Panc1 (cell line): ENCODE measurements at regions not wholly inside any gene's neighbourhood (a gene's known extent, or its start where the extent isn't known, plus 50 kb on each side); places are given as distances from the start of the nearest gene placed in this dataset.

Experiments used
- ATAC-seq: fragments of 200-7000 bp; cut with Tn5 transposase; 2 replicates; pipeline ENCODE4 v1.9.1; 2020; ENCODE audit warnings: mild to moderate bottlenecking, moderate library complexity
- BruUV-seq: library from RNA; stranded (reverse); fragments of 400-500 nt; replicated peaks from 2 replicates; lab custom pipeline; 2021; lab: Mats Ljungman, UMichigan
- CTCF ChIA-PET: fragments of 300-600 bp; sonication (Branson Sonifier 250); formaldehyde crosslinking; loops from one replicate; lab custom pipeline; 2022; ENCODE audit warnings: antibody characterized with exemption; lab: Charles Lee
- POLR2A ChIA-PET: fragments of 300-600 bp; sonication (Branson Sonifier 250); formaldehyde crosslinking; loops from one replicate; lab custom pipeline; 2022; ENCODE audit warnings: antibody characterized with exemption; lab: Charles Lee
- DNase-seq: peaks from one replicate; pipeline ENCODE4 v3.0.0-alpha.2; 2010; ENCODE audit warnings: low read depth, low spot score
- H3K27ac ChIP-seq: 2 replicates; pipeline ENCODE4 v1.5.1; 2011; ENCODE audit warnings: mild to moderate bottlenecking, low read length, inconsistent platforms
- H3K27me3 ChIP-seq: fragments of 200-500 bp; sonication (Bioruptor generic); 2 replicates; pipeline ENCODE4 v1.6.0; 2014; ENCODE audit warnings: low read length, inconsistent platforms; ENCODE audit not compliant: control insufficient read depth, insufficient read depth
- H3K36me3 ChIP-seq: fragments of 200-500 bp; sonication (Bioruptor generic); 2 replicates; pipeline ENCODE4 v1.5.1; 2014; ENCODE audit warnings: inconsistent platforms, mild to moderate bottlenecking, low read length, moderate library complexity; ENCODE audit not compliant: control insufficient read depth, insufficient read depth
- H3K4me1 ChIP-seq: 2 replicates; pipeline ENCODE4 v1.5.1; 2011; ENCODE audit warnings: inconsistent platforms, mild to moderate bottlenecking, low read length, moderate library complexity; ENCODE audit not compliant: control insufficient read depth, insufficient read depth
- H3K4me3 ChIP-seq, 2 experiments: 2 replicates each; pipeline ENCODE4 v1.5.1; 2011 to 2012; ENCODE audit warnings: low read depth in 2 of 2, low read length in 2 of 2, mild to moderate bottlenecking in 2 of 2, inconsistent platforms in 1 of 2, moderate library complexity in 1 of 2
- H3K9me3 ChIP-seq: fragments of 200-500 bp; sonication (Bioruptor generic); 2 replicates; pipeline ENCODE4 v1.5.1; 2014; ENCODE audit warnings: low read depth, mild to moderate bottlenecking, inconsistent platforms, low read length, moderate library complexity; ENCODE audit not compliant: control insufficient read depth, insufficient read depth
- POLR2AphosphoS5 ChIP-seq: IDR thresholded peaks from 2 replicates; pipeline ENCODE4 v1.6.1; 2012; ENCODE audit warnings: mild to moderate bottlenecking, low read depth, low read length, moderate library complexity
- SIN3A ChIP-seq: IDR thresholded peaks from 2 replicates; pipeline ENCODE4 v1.6.1; 2012; ENCODE audit warnings: low read depth, mild to moderate bottlenecking, low read length, moderate library complexity, borderline replicate concordance; ENCODE audit not compliant: insufficient read depth
- TCF7L2 ChIP-seq: IDR thresholded peaks from 2 replicates; pipeline ENCODE4 v1.6.1; 2011; ENCODE audit warnings: mild to moderate bottlenecking, low read depth, low read length, inconsistent platforms
- in situ Hi-C: cut with HindIII; loops from 2 replicates; pipeline ENCODE4 v1.10.0; 2016; ENCODE audit warnings: low sequenced_read_pairs, low pct_unique_long_range_greater_than_20kb
- intact Hi-C: fragments of 100-400 bp; cut with micrococcal nuclease; formaldehyde crosslinking; loops from one replicate; pipeline ENCODE4 v1.10.0; 2022; ENCODE audit not compliant: unreplicated experiment
- TF ChIP-seq, protein P1 (sequence below), 2 experiments: IDR thresholded peaks; 2 replicates each; pipeline ENCODE4 v1.6.1; 2011 to 2012; ENCODE audit warnings: low read depth in 2 of 2, control low read depth in 1 of 2, low read length in 1 of 2, mild to moderate bottlenecking in 1 of 2, moderate library complexity in 1 of 2; ENCODE audit not compliant: insufficient read depth in 1 of 2
- TF ChIP-seq, protein P2 (sequence below): fragments of 450-650 bp; IDR thresholded peaks from 2 replicates; pipeline ENCODE4 v1.5.1; 2017; ENCODE audit warnings: mild to moderate bottlenecking

- DNase-seq (no peak), ATAC-seq (peak; percentile 26; the same call in 1 of the 2 replicates)
- peaks cover 6% of the 10 kb centered on the region; the same call in 1 of the 2 replicates for H3K9me3 ChIP-seq
- intact Hi-C loops (no loop called here), in situ Hi-C loops (no loop called here)
- ChIA-PET POLR2A (no interaction called here), CTCF (no interaction called here)
- no peak overlapping the region for H3K4me3 ChIP-seq
- TF ChIP-seq POLR2AphosphoS5 = no peak
- TF ChIP-seq, protein P1, sequence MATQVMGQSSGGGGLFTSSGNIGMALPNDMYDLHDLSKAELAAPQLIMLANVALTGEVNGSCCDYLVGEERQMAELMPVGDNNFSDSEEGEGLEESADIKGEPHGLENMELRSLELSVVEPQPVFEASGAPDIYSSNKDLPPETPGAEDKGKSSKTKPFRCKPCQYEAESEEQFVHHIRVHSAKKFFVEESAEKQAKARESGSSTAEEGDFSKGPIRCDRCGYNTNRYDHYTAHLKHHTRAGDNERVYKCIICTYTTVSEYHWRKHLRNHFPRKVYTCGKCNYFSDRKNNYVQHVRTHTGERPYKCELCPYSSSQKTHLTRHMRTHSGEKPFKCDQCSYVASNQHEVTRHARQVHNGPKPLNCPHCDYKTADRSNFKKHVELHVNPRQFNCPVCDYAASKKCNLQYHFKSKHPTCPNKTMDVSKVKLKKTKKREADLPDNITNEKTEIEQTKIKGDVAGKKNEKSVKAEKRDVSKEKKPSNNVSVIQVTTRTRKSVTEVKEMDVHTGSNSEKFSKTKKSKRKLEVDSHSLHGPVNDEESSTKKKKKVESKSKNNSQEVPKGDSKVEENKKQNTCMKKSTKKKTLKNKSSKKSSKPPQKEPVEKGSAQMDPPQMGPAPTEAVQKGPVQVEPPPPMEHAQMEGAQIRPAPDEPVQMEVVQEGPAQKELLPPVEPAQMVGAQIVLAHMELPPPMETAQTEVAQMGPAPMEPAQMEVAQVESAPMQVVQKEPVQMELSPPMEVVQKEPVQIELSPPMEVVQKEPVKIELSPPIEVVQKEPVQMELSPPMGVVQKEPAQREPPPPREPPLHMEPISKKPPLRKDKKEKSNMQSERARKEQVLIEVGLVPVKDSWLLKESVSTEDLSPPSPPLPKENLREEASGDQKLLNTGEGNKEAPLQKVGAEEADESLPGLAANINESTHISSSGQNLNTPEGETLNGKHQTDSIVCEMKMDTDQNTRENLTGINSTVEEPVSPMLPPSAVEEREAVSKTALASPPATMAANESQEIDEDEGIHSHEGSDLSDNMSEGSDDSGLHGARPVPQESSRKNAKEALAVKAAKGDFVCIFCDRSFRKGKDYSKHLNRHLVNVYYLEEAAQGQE (IDR thresholded peaks at IDR 0.05; ENCODE audit: insufficient read depth in 1 of 2, low read depth in 2 of 2, low read length in 1 of 2) = no peak
- TF ChIP-seq, protein P2, sequence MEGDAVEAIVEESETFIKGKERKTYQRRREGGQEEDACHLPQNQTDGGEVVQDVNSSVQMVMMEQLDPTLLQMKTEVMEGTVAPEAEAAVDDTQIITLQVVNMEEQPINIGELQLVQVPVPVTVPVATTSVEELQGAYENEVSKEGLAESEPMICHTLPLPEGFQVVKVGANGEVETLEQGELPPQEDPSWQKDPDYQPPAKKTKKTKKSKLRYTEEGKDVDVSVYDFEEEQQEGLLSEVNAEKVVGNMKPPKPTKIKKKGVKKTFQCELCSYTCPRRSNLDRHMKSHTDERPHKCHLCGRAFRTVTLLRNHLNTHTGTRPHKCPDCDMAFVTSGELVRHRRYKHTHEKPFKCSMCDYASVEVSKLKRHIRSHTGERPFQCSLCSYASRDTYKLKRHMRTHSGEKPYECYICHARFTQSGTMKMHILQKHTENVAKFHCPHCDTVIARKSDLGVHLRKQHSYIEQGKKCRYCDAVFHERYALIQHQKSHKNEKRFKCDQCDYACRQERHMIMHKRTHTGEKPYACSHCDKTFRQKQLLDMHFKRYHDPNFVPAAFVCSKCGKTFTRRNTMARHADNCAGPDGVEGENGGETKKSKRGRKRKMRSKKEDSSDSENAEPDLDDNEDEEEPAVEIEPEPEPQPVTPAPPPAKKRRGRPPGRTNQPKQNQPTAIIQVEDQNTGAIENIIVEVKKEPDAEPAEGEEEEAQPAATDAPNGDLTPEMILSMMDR = no peak
- no peak for TF ChIP-seq TCF7L2
- TF ChIP-seq SIN3A = no peak
- H3K27me3 ChIP-seq = peaks cover 4% of the 10 kb centered on the region
- H3K27ac ChIP-seq = no peak overlapping the region
- BruUV-seq = no TSS peak
- no peaks in the 10 kb centered on the region for H3K36me3 ChIP-seq
- no peaks in the 10 kb centered on the region for H3K4me1 ChIP-seq
Measured at GRCh38 chr10:131710142-131710861, 190.5 kb upstream of the PPP2R2D start.

DNA sequence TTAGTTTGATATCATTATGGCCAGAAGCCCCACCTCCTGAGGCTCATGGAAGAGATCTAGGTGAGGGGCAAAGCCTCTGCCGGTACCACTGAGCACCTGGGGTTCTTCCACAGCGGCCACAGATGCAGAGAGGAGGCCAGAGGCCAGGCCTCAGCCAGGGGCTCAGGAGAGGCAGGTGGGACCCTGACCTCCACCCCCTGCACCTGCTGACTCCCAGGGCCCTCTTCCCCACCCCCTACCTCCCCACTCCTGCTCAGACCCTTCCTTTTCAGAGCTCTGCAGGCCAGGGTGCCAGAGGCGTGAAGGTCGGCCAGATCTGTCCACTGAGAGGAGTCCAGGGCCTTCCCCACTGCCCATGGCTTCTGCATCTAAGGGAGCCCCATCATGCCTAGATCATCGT lies 178.7 kb upstream of the PPP2R2D start:
- BruUV-seq = no TSS peak
- intact Hi-C loops = no loop called here
- no peak for TF ChIP-seq SIN3A
- no peak for TF ChIP-seq TCF7L2
- no peak for TF ChIP-seq POLR2AphosphoS5
- TF ChIP-seq, protein P1 (IDR thresholded peaks at IDR 0.05; ENCODE audit: insufficient read depth in 1 of 2, low read depth in 2 of 2, low read length in 1 of 2) = no peak
- TF ChIP-seq, protein P2 = no peak
- ChIA-PET CTCF (no interaction called here), POLR2A (no interaction called here)
- Histone ChIP-seq H3K27ac (no peak overlapping the region), H3K27me3 (no peaks in the 10 kb centered on the region), H3K36me3 (no peaks in the 10 kb centered on the region), H3K4me1 (no peaks in the 10 kb centered on the region), H3K4me3 (no peak overlapping the region), H3K9me3 (no peaks in the 10 kb centered on the region)
- DNase-seq (no peak), ATAC-seq (no peak)
- in situ Hi-C loops = no loop called here
